T-cell (primary cell): ENCODE measurements at regions not wholly inside any gene's neighbourhood (a gene's known extent, or its start where the extent isn't known, plus 50 kb on each side); places are given as distances from the start of the nearest gene placed in this dataset.
"Not testable (repeated sequence)": the region's sequence is repeated elsewhere in the genome, so short reads cannot be mapped to it uniquely, and the experiment has no call there.

Source experiments
- ATAC-seq, 4 experiments: fragments of 200-7000 bp in 3 of 4; fragments of 150-1000 bp in 1 of 4; cut with Tn5 transposase; replicated peaks in 1 of 4; 1 replicate in 3 of 4; 2 replicates in 1 of 4; pipeline ENCODE4 v1.10.0; 2021; ENCODE audit warnings: moderate library complexity in 3 of 4, mild to moderate bottlenecking in 2 of 4, moderate number of reproducible peaks in 1 of 4
- CTCF ChIA-PET, 2 donors: fragments of 300-600 bp; sonication (Branson Sonifier 250); formaldehyde crosslinking; loops; one replicate each; lab custom pipeline; 2022; ENCODE audit warnings: antibody characterized with exemption in 2 of 2; lab: Charles Lee
- POLR2A ChIA-PET, 2 donors: fragments of 300-600 bp; sonication (Branson Sonifier 250); formaldehyde crosslinking; loops; one replicate each; lab custom pipeline; 2022; ENCODE audit warnings: antibody characterized with exemption in 2 of 2; lab: Charles Lee
- DNase-seq, 35 experiments: peaks; one replicate each; pipeline versions ENCODE4 v3.0.0 to v3.0.0-alpha.2; 2013 to 2023
- H3K27ac ChIP-seq: one replicate; pipeline ENCODE4 v1.5.1; 2013; ENCODE audit warnings: low read length
- H3K27me3 ChIP-seq, 2 experiments: replicated peaks in 1 of 2; 1 replicate in 1 of 2; 2 replicates in 1 of 2; pipeline versions ENCODE4 v1.6.1 to v1.7.0; 2013; ENCODE audit warnings: low read length in 1 of 2, mixed read lengths in 1 of 2; ENCODE audit not compliant: control insufficient read depth in 2 of 2, insufficient read depth in 2 of 2; ENCODE audit errors: extremely low read depth in 1 of 2
- H3K36me3 ChIP-seq, 2 donors: 1 replicate in 1 of 2; 2 replicates in 1 of 2; pipeline versions ENCODE4 v1.6.1 to v1.7.0; 2013; ENCODE audit warnings: low read length in 1 of 2; ENCODE audit not compliant: control insufficient read depth in 2 of 2, insufficient read depth in 1 of 2; ENCODE audit errors: extremely low read depth in 1 of 2
- H3K4me1 ChIP-seq, 2 experiments: 1 replicate in 1 of 2; 2 replicates in 1 of 2; pipeline versions ENCODE4 v1.6.1 to v1.7.0; 2013; ENCODE audit warnings: low read length in 2 of 2, mixed read lengths in 1 of 2; ENCODE audit not compliant: insufficient read depth in 2 of 2, control insufficient read depth in 1 of 2; ENCODE audit errors: extremely low read depth in 1 of 2
- H3K4me3 ChIP-seq, 2 donors: 1 replicate in 1 of 2; 2 replicates in 1 of 2; pipeline versions ENCODE4 v1.5.1 to v1.7.0; 2013; ENCODE audit warnings: mild to moderate bottlenecking in 2 of 2, low read length in 1 of 2, moderate library complexity in 1 of 2; ENCODE audit not compliant: control insufficient read depth in 1 of 2; ENCODE audit errors: extremely low read depth in 1 of 2
- H3K9me3 ChIP-seq: 2 replicates; pipeline ENCODE4 v1.7.0; 2013
- H3K27ac Mint-ChIP-seq, 2 donors: one replicate each; pipeline ENCODE4 v1.8.0; 2020 to 2021; ENCODE audit warnings: mild to moderate bottlenecking in 2 of 2, mixed read lengths in 2 of 2
- H3K27me3 Mint-ChIP-seq, 2 donors: one replicate each; pipeline ENCODE4 v1.8.0; 2021 to 2022; ENCODE audit warnings: mixed read lengths in 2 of 2
- H3K36me3 Mint-ChIP-seq: one replicate; pipeline ENCODE4 v1.8.0; 2021; ENCODE audit warnings: mixed read lengths
- H3K4me1 Mint-ChIP-seq, 3 donors: one replicate each; pipeline ENCODE4 v1.8.0; 2020 to 2022; ENCODE audit warnings: mixed read lengths in 3 of 3, mild to moderate bottlenecking in 1 of 3
- H3K4me3 Mint-ChIP-seq, 3 donors: one replicate each; pipeline ENCODE4 v1.8.0; 2020 to 2022; ENCODE audit warnings: mild to moderate bottlenecking in 3 of 3, mixed read lengths in 3 of 3, moderate library complexity in 3 of 3
- H3K9me3 Mint-ChIP-seq, 3 donors: one replicate each; pipeline ENCODE4 v1.8.0; 2020 to 2022; ENCODE audit warnings: mixed read lengths in 3 of 3
- WGBS: methylation state at CpG from one replicate; pipeline ENCODE4 v1.1.5; 2013; ENCODE audit warnings: missing lambda C conversion rate; ENCODE audit not compliant: insufficient coverage; 5-methylcytosine and 5-hydroxymethylcytosine counted together

- H3K36me3 Mint-ChIP-seq: no peaks in the 10 kb centered on the region
Measured at GRCh38 chr1:101595881-101596374, 359.1 kb downstream of the S1PR1 start.

GRCh38 chr1:101600615-101601014 is 363.8 kb downstream of the S1PR1 start:
- 91% methylated on average over 5 of the region's 5 CpGs for WGBS
- H3K36me3 Mint-ChIP-seq, CTCF ChIA-PET, H3K27ac ChIP-seq, H3K4me1 ChIP-seq, H3K4me3 Mint-ChIP-seq, H3K27ac Mint-ChIP-seq, H3K9me3 Mint-ChIP-seq, H3K36me3 ChIP-seq, H3K4me1 Mint-ChIP-seq, DNase-seq, H3K9me3 ChIP-seq, POLR2A ChIA-PET, ATAC-seq, H3K27me3 ChIP-seq, H3K4me3 ChIP-seq: not testable (repeated sequence)
- peaks cover 7 to 20% of the 10 kb centered on the region in 2 donors for H3K27me3 Mint-ChIP-seq

More at GRCh38 chr1:101595881-101596374, 359.1 kb downstream of the S1PR1 start:
- no CpG with 5 or more reads among the region's 2 CpGs for WGBS
- CTCF ChIA-PET: interaction anchor here in 1 of 2 donors (0.7 kb wide), 1 partner anchor 350 kb away, joined by 3 read pairs; no protein-coding TSS in a partner anchor
- H3K4me1 ChIP-seq: no peaks in the 10 kb centered on the region
- ATAC-seq: no peak
- H3K27me3 Mint-ChIP-seq: peaks cover 0 to 3% of the 10 kb centered on the region in 2 donors
- no peaks in the 10 kb centered on the region for H3K4me1 Mint-ChIP-seq
- no peaks in the 10 kb centered on the region for H3K36me3 ChIP-seq
- POLR2A ChIA-PET: no interaction called here
- H3K9me3 ChIP-seq: no peaks in the 10 kb centered on the region
- H3K9me3 Mint-ChIP-seq: no peaks in the 10 kb centered on the region
- H3K4me3 Mint-ChIP-seq: no peak overlapping the region
- no peak overlapping the region for H3K27ac Mint-ChIP-seq
- no peaks in the 10 kb centered on the region for H3K27me3 ChIP-seq
- no peak overlapping the region for H3K4me3 ChIP-seq
- DNase-seq: no peak
- no peak overlapping the region for H3K27ac ChIP-seq

GRCh38 chr1:101603726-101604125 is 366.9 kb downstream of the S1PR1 start:
- ChIA-PET CTCF (no interaction called here), POLR2A (no interaction called here)
- Mint-ChIP-seq H3K9me3 (no peaks in the 10 kb centered on the region), H3K36me3 (no peaks in the 10 kb centered on the region), H3K4me1 (no peaks in the 10 kb centered on the region), H3K27ac (no peak overlapping the region), H3K4me3 (no peak overlapping the region), H3K27me3 (peaks cover 10 to 28% of the 10 kb centered on the region in 2 donors)
- DNase-seq (no peak), ATAC-seq (no peak)
- Histone ChIP-seq H3K36me3 (no peaks in the 10 kb centered on the region), H3K27ac (no peak overlapping the region), H3K9me3 (no peaks in the 10 kb centered on the region), H3K4me3 (no peak overlapping the region), H3K27me3 (peaks cover 0 to 1% of the 10 kb centered on the region in 2 experiments), H3K4me1 (no peaks in the 10 kb centered on the region)
- WGBS: no CpG with 5 or more reads among the region's 1 CpG

- Histone ChIP-seq H3K4me1 (no peaks in the 10 kb centered on the region), H3K27me3 (peaks cover 0 to 4% of the 10 kb centered on the region in 2 experiments), H3K27ac (no peak overlapping the region), H3K4me3 (no peak overlapping the region), H3K36me3 (no peaks in the 10 kb centered on the region), H3K9me3 (no peaks in the 10 kb centered on the region)
- Mint-ChIP-seq H3K27me3 (peaks cover 10 to 32% of the 10 kb centered on the region in 2 donors), H3K27ac (no peak overlapping the region), H3K36me3 (no peaks in the 10 kb centered on the region), H3K4me1 (no peaks in the 10 kb centered on the region), H3K4me3 (no peak overlapping the region), H3K9me3 (peaks cover 5 to 15% (median 11%) of the 10 kb centered on the region in 3 donors)
- DNase-seq: no peak
- ATAC-seq: no peak
- no CpG with 5 or more reads among the region's 2 CpGs for WGBS
- CTCF ChIA-PET: no interaction called here
- POLR2A ChIA-PET: no interaction called here
Measured at GRCh38 chr1:101605878-101606277, 369.1 kb downstream of the S1PR1 start.

- H3K27ac ChIP-seq: no peak overlapping the region
- peaks cover 0 to 3% of the 10 kb centered on the region in 2 donors for H3K27me3 Mint-ChIP-seq
- H3K36me3 ChIP-seq: no peaks in the 10 kb centered on the region
- H3K27me3 ChIP-seq: peaks cover 0 to 4% of the 10 kb centered on the region in 2 experiments
- no peak for DNase-seq
- H3K36me3 Mint-ChIP-seq: no peaks in the 10 kb centered on the region
- peaks cover 5 to 15% (median 11%) of the 10 kb centered on the region in 3 donors for H3K9me3 Mint-ChIP-seq
- no peaks in the 10 kb centered on the region for H3K4me1 Mint-ChIP-seq
- no peaks in the 10 kb centered on the region for H3K4me1 ChIP-seq
- H3K4me3 Mint-ChIP-seq: no peak overlapping the region
- H3K4me3 ChIP-seq: no peak overlapping the region
- ATAC-seq: no peak
- POLR2A ChIA-PET: no interaction called here
- no peak overlapping the region for H3K27ac Mint-ChIP-seq
- H3K9me3 ChIP-seq: no peaks in the 10 kb centered on the region
- CTCF ChIA-PET: no interaction called here
Measured at GRCh38 chr1:101613546-101613945, 376.7 kb downstream of the S1PR1 start.

- Histone ChIP-seq H3K9me3 (no peaks in the 10 kb centered on the region), H3K4me1 (no peaks in the 10 kb centered on the region), H3K27ac (no peak overlapping the region), H3K36me3 (no peaks in the 10 kb centered on the region), H3K4me3 (no peak overlapping the region), H3K27me3 (peaks cover 3% of the 10 kb centered on the region in 2 experiments)
- H3K4me3 Mint-ChIP-seq: no peak overlapping the region
- POLR2A ChIA-PET: no interaction called here
- peaks cover 11 to 15% of the 10 kb centered on the region in 2 donors for H3K27me3 Mint-ChIP-seq
- DNase-seq: no peak
- no peak for ATAC-seq
- H3K9me3 Mint-ChIP-seq: no peaks in the 10 kb centered on the region
- CTCF ChIA-PET: no interaction called here
- 100% methylated on average over 1 of the region's 5 CpGs for WGBS
- no peak overlapping the region for H3K27ac Mint-ChIP-seq
- no peaks in the 10 kb centered on the region for H3K4me1 Mint-ChIP-seq
- no peaks in the 10 kb centered on the region for H3K36me3 Mint-ChIP-seq
Measured at GRCh38 chr1:101618900-101619299, 377.8 kb downstream of the OLFM3 start.
